PC-9 (cell line): ENCODE measurements at regions not wholly inside any gene's neighbourhood (a gene's known extent, or its start where the extent isn't known, plus 50 kb on each side); places are given as distances from the start of the nearest gene placed in this dataset.
"Not testable (repeated sequence)": the region's sequence is repeated elsewhere in the genome, so short reads cannot be mapped to it uniquely, and the experiment has no call there.

Experiments used
- EZH2 ChIP-seq: fragments of 200-600 bp; sonication (generic); IDR thresholded peaks from 2 replicates; pipeline ENCODE4 v1.8.0; 2017; ENCODE audit warnings: antibody characterized with exemption, low read depth
- TF ChIP-seq, protein P1 (sequence below): fragments of 200-600 bp; sonication (generic); conservative IDR thresholded peaks from 2 replicates; pipeline ENCODE4 v1.6.1; 2017; ENCODE audit warnings: mixed run types, antibody characterized with exemption, mild to moderate bottlenecking, moderate library complexity

DNA sequence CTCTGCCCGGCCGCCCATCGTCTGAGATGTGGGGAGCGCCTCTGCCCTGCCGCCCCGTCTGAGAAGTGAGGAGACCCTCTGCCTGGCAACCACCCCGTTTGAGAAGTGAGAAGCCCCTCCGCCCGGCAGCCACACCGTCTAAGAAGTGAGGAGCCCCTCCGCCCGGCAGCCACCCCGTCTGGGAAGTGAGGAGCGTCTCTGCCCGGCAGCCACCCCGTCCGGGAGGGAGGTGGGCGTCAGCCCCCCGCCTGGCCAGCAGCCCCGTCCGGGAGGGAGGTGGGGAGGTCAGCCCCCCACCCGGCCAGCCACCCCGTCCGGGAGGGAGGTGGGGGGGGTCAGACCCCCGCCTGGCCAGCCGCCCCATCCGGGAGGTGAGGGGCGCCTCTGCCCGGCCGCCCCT is 63.0 kb upstream of the IGFBP7 start:
- TF ChIP-seq, protein P1, sequence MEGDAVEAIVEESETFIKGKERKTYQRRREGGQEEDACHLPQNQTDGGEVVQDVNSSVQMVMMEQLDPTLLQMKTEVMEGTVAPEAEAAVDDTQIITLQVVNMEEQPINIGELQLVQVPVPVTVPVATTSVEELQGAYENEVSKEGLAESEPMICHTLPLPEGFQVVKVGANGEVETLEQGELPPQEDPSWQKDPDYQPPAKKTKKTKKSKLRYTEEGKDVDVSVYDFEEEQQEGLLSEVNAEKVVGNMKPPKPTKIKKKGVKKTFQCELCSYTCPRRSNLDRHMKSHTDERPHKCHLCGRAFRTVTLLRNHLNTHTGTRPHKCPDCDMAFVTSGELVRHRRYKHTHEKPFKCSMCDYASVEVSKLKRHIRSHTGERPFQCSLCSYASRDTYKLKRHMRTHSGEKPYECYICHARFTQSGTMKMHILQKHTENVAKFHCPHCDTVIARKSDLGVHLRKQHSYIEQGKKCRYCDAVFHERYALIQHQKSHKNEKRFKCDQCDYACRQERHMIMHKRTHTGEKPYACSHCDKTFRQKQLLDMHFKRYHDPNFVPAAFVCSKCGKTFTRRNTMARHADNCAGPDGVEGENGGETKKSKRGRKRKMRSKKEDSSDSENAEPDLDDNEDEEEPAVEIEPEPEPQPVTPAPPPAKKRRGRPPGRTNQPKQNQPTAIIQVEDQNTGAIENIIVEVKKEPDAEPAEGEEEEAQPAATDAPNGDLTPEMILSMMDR: not testable (repeated sequence)
- not testable (repeated sequence) for TF ChIP-seq EZH2
